Stomach smooth muscle (tissue), 2 donors: ENCODE measurements at regions not wholly inside any gene's neighbourhood (a gene's known extent, or its start where the extent isn't known, plus 50 kb on each side); places are given as distances from the start of the nearest gene placed in this dataset.

ENCODE experiments used
- H3K27ac ChIP-seq: one replicate; pipeline ENCODE4 v1.7.0; 2013; ENCODE audit warnings: mild to moderate bottlenecking, low read length, inconsistent platforms
- H3K27me3 ChIP-seq, 2 donors: one replicate each; pipeline ENCODE4 v1.7.0; 2013; ENCODE audit warnings: low read length in 2 of 2; ENCODE audit not compliant: insufficient read depth in 2 of 2, control insufficient read depth in 1 of 2
- H3K36me3 ChIP-seq, 2 donors: one replicate each; pipeline ENCODE4 v1.7.0; 2013; ENCODE audit warnings: low read length in 2 of 2; ENCODE audit not compliant: control insufficient read depth in 2 of 2, insufficient read depth in 2 of 2
- H3K4me1 ChIP-seq: one replicate; pipeline ENCODE4 v1.7.0; 2013; ENCODE audit warnings: low read length; ENCODE audit not compliant: control insufficient read depth, insufficient read depth
- H3K4me3 ChIP-seq, 2 donors: one replicate each; pipeline ENCODE4 v1.7.0; 2013; ENCODE audit warnings: low read length in 2 of 2
- H3K9ac ChIP-seq, 2 donors: one replicate each; pipeline ENCODE4 v1.7.0; 2013; ENCODE audit warnings: low read length in 2 of 2, mild to moderate bottlenecking in 1 of 2
- H3K9me3 ChIP-seq, 2 donors: one replicate each; pipeline ENCODE4 v1.7.0; 2013; ENCODE audit warnings: low read length in 2 of 2; ENCODE audit not compliant: control insufficient read depth in 2 of 2
- donor health status: healthy.
- donor health status: Pancreatic carcinoma.

- Histone ChIP-seq H3K36me3 (no peaks in the 10 kb centered on the region), H3K4me1 (no peaks in the 10 kb centered on the region), H3K4me3 (no peak overlapping the region), H3K27me3 (no peaks in the 10 kb centered on the region), H3K9me3 (no peaks in the 10 kb centered on the region), H3K27ac (no peak overlapping the region), H3K9ac (no peak overlapping the region)
Observed at GRCh38 chr2:107595749-107596148, 230.9 kb upstream of the RGPD4 start.

GRCh38 chr2:107597507-107597906 is 229.2 kb upstream of the RGPD4 start:
- Histone ChIP-seq H3K9me3 (no peaks in the 10 kb centered on the region), H3K9ac (no peak overlapping the region), H3K36me3 (no peaks in the 10 kb centered on the region), H3K27me3 (no peaks in the 10 kb centered on the region), H3K27ac (no peak overlapping the region), H3K4me3 (no peak overlapping the region), H3K4me1 (no peaks in the 10 kb centered on the region)

GRCh38 chr2:107602801-107603200 is 223.9 kb upstream of the RGPD4 start:
- Histone ChIP-seq H3K9ac (no peak overlapping the region), H3K4me1 (no peaks in the 10 kb centered on the region), H3K27ac (no peak overlapping the region), H3K27me3 (no peaks in the 10 kb centered on the region), H3K9me3 (no peaks in the 10 kb centered on the region), H3K36me3 (no peaks in the 10 kb centered on the region), H3K4me3 (no peak overlapping the region)

- Histone ChIP-seq H3K27me3 (no peaks in the 10 kb centered on the region), H3K27ac (no peak overlapping the region), H3K9me3 (no peaks in the 10 kb centered on the region), H3K36me3 (no peaks in the 10 kb centered on the region), H3K4me1 (no peaks in the 10 kb centered on the region), H3K9ac (no peak overlapping the region), H3K4me3 (no peak overlapping the region)
Observed at GRCh38 chr2:107607054-107607453, 219.6 kb upstream of the RGPD4 start.

GRCh38 chr2:107607473-107607872 is 219.2 kb upstream of the RGPD4 start:
- Histone ChIP-seq H3K27ac (no peak overlapping the region), H3K9me3 (no peaks in the 10 kb centered on the region), H3K9ac (no peak overlapping the region), H3K4me1 (no peaks in the 10 kb centered on the region), H3K4me3 (no peak overlapping the region), H3K36me3 (no peaks in the 10 kb centered on the region), H3K27me3 (no peaks in the 10 kb centered on the region)

- no peaks in the 10 kb centered on the region for H3K4me1 ChIP-seq
- no peak overlapping the region for H3K27ac ChIP-seq
- H3K36me3 ChIP-seq, result no peaks in the 10 kb centered on the region
- H3K9ac ChIP-seq, result no peak overlapping the region
- H3K4me3 ChIP-seq, result no peak overlapping the region
- no peaks in the 10 kb centered on the region for H3K27me3 ChIP-seq
- H3K9me3 ChIP-seq, result no peaks in the 10 kb centered on the region
Observed at GRCh38 chr2:107615039-107615438, 211.7 kb upstream of the RGPD4 start.

- Histone ChIP-seq H3K4me1 (no peaks in the 10 kb centered on the region), H3K4me3 (no peak overlapping the region), H3K9ac (no peak overlapping the region), H3K27me3 (no peaks in the 10 kb centered on the region), H3K27ac (no peak overlapping the region), H3K9me3 (no peaks in the 10 kb centered on the region), H3K36me3 (no peaks in the 10 kb centered on the region)
Observed at GRCh38 chr2:107618769-107619168, 207.9 kb upstream of the RGPD4 start.

- Histone ChIP-seq H3K4me1 (no peaks in the 10 kb centered on the region), H3K9ac (no peak overlapping the region), H3K4me3 (no peak overlapping the region), H3K27ac (no peak overlapping the region), H3K27me3 (no peaks in the 10 kb centered on the region), H3K9me3 (no peaks in the 10 kb centered on the region), H3K36me3 (no peaks in the 10 kb centered on the region)
Observed at GRCh38 chr2:107621186-107622165, 205.2 kb upstream of the RGPD4 start.

- H3K9me3 ChIP-seq, result peaks cover 0 to under 1% of the 10 kb centered on the region in 2 donors
- no peak overlapping the region for H3K9ac ChIP-seq
- no peaks in the 10 kb centered on the region for H3K36me3 ChIP-seq
- H3K4me1 ChIP-seq, result no peaks in the 10 kb centered on the region
- no peak overlapping the region for H3K27ac ChIP-seq
- no peaks in the 10 kb centered on the region for H3K27me3 ChIP-seq
- H3K4me3 ChIP-seq, result no peak overlapping the region
Observed at GRCh38 chr2:107622741-107623310, 203.9 kb upstream of the RGPD4 start.

- H3K4me3 ChIP-seq, result no peak overlapping the region
- no peaks in the 10 kb centered on the region for H3K27me3 ChIP-seq
- H3K36me3 ChIP-seq, result no peaks in the 10 kb centered on the region
- H3K27ac ChIP-seq, result no peak overlapping the region
- H3K9ac ChIP-seq, result no peak overlapping the region
- no peaks in the 10 kb centered on the region for H3K4me1 ChIP-seq
- H3K9me3 ChIP-seq, result peaks cover 4 to 6% of the 10 kb centered on the region in 2 donors
Observed at GRCh38 chr2:107625982-107626381, 200.7 kb upstream of the RGPD4 start.

- Histone ChIP-seq H3K9me3 (peaks cover 4 to 6% of the 10 kb centered on the region in 2 donors), H3K4me1 (no peaks in the 10 kb centered on the region), H3K36me3 (no peaks in the 10 kb centered on the region), H3K4me3 (no peak overlapping the region), H3K9ac (no peak overlapping the region), H3K27ac (no peak overlapping the region), H3K27me3 (no peaks in the 10 kb centered on the region)
Observed at GRCh38 chr2:107627164-107627563, 199.5 kb upstream of the RGPD4 start.
